ENCODE measurements at regions not wholly inside any gene's neighbourhood (a gene's known extent, or its start where the extent isn't known, plus 50 kb on each side); places are given as distances from the start of the nearest gene placed in this dataset.
"Not testable (repeated sequence)": the region's sequence is repeated elsewhere in the genome, so short reads cannot be mapped to it uniquely, and the experiment has no call there.

DNA sequence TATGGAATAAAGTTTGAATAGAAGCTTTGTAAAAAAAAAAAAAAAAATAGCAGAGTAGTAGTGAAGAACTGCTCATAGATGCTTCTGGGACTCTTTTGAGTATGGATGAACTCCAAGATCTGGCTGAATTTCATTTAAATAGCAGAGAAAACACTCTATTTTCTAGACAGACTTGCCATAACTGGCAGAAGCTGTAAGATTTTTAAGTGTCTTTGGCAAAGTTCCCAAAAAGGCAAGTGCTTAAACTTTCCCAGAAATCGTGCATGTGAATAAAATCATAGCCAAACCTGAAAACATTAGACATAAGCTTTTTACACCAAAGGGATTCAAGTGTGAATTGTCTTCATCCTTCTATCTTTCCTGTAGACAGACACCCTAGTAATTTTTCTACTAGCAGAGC is 110.3 kb upstream of the MITF start:
- Histone ChIP-seq H3K4me3 (ENCODE audit: low read length) (no peak overlapping the region), H2AFZ (ENCODE audit: low read depth, low read length) (no peak overlapping the region), H3K9ac (ENCODE audit: low read length) (no peak overlapping the region), H3K27me3 (ENCODE audit: low read depth, low read length) (no peaks in the 10 kb centered on the region), H3K9me3 (ENCODE audit: insufficient read depth, low read length) (no peaks in the 10 kb centered on the region), H3K4me1 (ENCODE audit: low read length) (no peaks in the 10 kb centered on the region), H3K36me3 (replicated peaks; ENCODE audit: low read depth, low read length) (no peaks in the 10 kb centered on the region), H3K27ac (ENCODE audit: low read length) (no peak overlapping the region), H4K20me1 (ENCODE audit: insufficient read depth, low read length) (no peaks in the 10 kb centered on the region), H3K4me2 (ENCODE audit: low read length) (no peak overlapping the region), H3K79me2 (ENCODE audit: low read length) (no peaks in the 10 kb centered on the region)
- TF ChIP-seq, protein P1, sequence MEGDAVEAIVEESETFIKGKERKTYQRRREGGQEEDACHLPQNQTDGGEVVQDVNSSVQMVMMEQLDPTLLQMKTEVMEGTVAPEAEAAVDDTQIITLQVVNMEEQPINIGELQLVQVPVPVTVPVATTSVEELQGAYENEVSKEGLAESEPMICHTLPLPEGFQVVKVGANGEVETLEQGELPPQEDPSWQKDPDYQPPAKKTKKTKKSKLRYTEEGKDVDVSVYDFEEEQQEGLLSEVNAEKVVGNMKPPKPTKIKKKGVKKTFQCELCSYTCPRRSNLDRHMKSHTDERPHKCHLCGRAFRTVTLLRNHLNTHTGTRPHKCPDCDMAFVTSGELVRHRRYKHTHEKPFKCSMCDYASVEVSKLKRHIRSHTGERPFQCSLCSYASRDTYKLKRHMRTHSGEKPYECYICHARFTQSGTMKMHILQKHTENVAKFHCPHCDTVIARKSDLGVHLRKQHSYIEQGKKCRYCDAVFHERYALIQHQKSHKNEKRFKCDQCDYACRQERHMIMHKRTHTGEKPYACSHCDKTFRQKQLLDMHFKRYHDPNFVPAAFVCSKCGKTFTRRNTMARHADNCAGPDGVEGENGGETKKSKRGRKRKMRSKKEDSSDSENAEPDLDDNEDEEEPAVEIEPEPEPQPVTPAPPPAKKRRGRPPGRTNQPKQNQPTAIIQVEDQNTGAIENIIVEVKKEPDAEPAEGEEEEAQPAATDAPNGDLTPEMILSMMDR (IDR thresholded peaks at IDR 0.05; ENCODE audit: low read depth, low read length): no peak
- TF ChIP-seq EZH2phosphoT487 (IDR thresholded peaks at IDR 0.05; ENCODE audit: low read depth): no peak

DNA sequence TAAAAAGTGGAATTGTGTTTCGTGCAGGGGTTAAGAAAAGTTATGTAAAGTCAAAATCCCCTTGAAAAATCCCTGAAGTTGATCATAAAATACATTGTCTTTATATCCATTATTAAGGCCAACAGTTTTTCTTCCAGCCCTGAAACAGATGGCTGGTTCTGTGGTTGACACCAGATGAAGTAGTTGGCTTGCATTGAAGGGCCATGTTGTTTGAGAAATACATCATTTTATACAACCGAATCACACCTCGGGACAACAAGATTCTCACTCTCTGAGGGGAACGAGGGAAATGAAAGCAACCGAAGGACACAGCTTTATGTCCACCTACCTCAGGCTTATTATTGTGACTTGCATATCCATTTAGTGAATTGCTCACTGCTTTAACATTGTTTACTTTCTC is 126.0 kb upstream of the MITF start:
- Histone ChIP-seq H3K27ac (ENCODE audit: low read length) (no peak overlapping the region), H3K9ac (ENCODE audit: low read length) (no peak overlapping the region), H4K20me1 (ENCODE audit: insufficient read depth, low read length) (no peaks in the 10 kb centered on the region), H2AFZ (ENCODE audit: low read depth, low read length) (no peak overlapping the region), H3K4me1 (ENCODE audit: low read length) (no peaks in the 10 kb centered on the region), H3K4me3 (ENCODE audit: low read length) (no peak overlapping the region), H3K27me3 (ENCODE audit: low read depth, low read length) (no peaks in the 10 kb centered on the region), H3K36me3 (replicated peaks; ENCODE audit: low read depth, low read length) (no peaks in the 10 kb centered on the region), H3K4me2 (ENCODE audit: low read length) (no peak overlapping the region), H3K79me2 (ENCODE audit: low read length) (no peaks in the 10 kb centered on the region), H3K9me3 (ENCODE audit: insufficient read depth, low read length) (no peaks in the 10 kb centered on the region)
- TF ChIP-seq, protein P1 (IDR thresholded peaks at IDR 0.05; ENCODE audit: low read depth, low read length): no peak
- no peak for TF ChIP-seq EZH2phosphoT487 (IDR thresholded peaks at IDR 0.05; ENCODE audit: low read depth)

DNA sequence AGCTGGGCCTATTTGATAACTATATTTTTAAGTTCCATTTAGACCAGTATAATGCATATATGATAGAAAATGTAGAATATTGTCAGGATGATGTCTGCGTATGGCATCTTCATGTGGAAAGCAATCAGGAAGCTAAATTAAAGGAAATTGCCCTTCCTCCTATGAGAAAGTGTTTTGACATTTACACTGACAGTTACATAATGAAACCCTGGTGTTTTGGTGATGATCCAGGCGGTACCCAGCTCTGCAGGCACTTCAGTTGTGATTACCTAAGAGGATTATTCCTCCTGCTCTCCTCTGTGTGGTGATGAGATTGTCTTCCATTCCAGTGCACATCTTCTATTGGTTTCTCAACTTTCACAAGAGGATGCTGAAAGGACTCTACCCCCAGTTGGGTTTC is 126.5 kb upstream of the MITF start:
- TF ChIP-seq, protein P1 (IDR thresholded peaks at IDR 0.05; ENCODE audit: low read depth, low read length): no peak
- TF ChIP-seq EZH2phosphoT487 (IDR thresholded peaks at IDR 0.05; ENCODE audit: low read depth): no peak
- H3K27me3 ChIP-seq (ENCODE audit: low read depth, low read length): no peaks in the 10 kb centered on the region

DNA sequence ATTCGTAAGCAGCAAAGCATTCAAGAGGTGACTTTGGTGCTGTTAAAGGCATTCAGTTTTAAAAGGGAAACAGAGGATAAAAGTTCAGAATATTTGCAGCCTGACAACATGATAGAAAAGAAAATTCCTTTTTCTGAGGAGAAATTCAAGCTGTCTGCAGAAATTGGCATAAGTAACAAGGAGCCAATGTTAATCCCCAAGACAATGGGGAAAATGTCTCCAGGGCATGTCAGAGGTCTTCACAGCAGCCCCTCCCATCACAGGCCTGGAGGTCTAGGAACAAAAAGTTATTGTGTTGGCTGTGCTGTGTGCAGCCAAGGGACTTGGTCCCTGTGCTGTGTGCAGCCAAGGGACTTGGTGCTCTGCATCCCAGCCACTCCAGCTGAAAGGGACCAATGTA is 129.7 kb upstream of the MITF start:
- H3K27me3 ChIP-seq (ENCODE audit: low read depth, low read length); H3K79me2 ChIP-seq (ENCODE audit: low read length); H3K9me3 ChIP-seq (ENCODE audit: insufficient read depth, low read length): not testable (repeated sequence)

More for the DNA sequence above, 126.5 kb upstream of the MITF start:
- Histone ChIP-seq H3K9ac (ENCODE audit: low read length) (no peak overlapping the region), H3K79me2 (ENCODE audit: low read length) (no peaks in the 10 kb centered on the region), H3K4me1 (ENCODE audit: low read length) (no peaks in the 10 kb centered on the region), H3K36me3 (replicated peaks; ENCODE audit: low read depth, low read length) (no peaks in the 10 kb centered on the region), H2AFZ (ENCODE audit: low read depth, low read length) (no peak overlapping the region), H4K20me1 (ENCODE audit: insufficient read depth, low read length) (no peaks in the 10 kb centered on the region), H3K27ac (ENCODE audit: low read length) (no peak overlapping the region), H3K4me3 (ENCODE audit: low read length) (no peak overlapping the region), H3K4me2 (ENCODE audit: low read length) (no peak overlapping the region), H3K9me3 (ENCODE audit: insufficient read depth, low read length) (no peaks in the 10 kb centered on the region)

More for the DNA sequence above, 129.7 kb upstream of the MITF start:
- H3K4me1 ChIP-seq (ENCODE audit: low read length); H2AFZ ChIP-seq (ENCODE audit: low read depth, low read length); H3K4me2 ChIP-seq (ENCODE audit: low read length); H3K36me3 ChIP-seq (replicated peaks; ENCODE audit: low read depth, low read length); H3K4me3 ChIP-seq (ENCODE audit: low read length); H3K9ac ChIP-seq (ENCODE audit: low read length); H4K20me1 ChIP-seq (ENCODE audit: insufficient read depth, low read length); H3K27ac ChIP-seq (ENCODE audit: low read length): not testable (repeated sequence)

Measured in OCI-LY3 (cell line).